Vagina (tissue), 2 donors: ENCODE measurements at regions not wholly inside any gene's neighbourhood (a gene's known extent, or its start where the extent isn't known, plus 50 kb on each side); places are given as distances from the start of the nearest gene placed in this dataset.

Source experiments
- DNase-seq, 2 donors: peaks; one replicate each; pipeline ENCODE4 v3.0.0-alpha.2; 2017; ENCODE audit errors: extremely low spot score in 2 of 2
- H3K27ac ChIP-seq: fragments of 200-600 bp; sonication (generic); one replicate; pipeline ENCODE4 v1.5.1; 2019
- H3K27me3 ChIP-seq: fragments of 200-600 bp; sonication (generic); one replicate; pipeline ENCODE4 v1.5.1; 2019
- H3K36me3 ChIP-seq, 2 donors: fragments of 200-600 bp; sonication (generic); one replicate each; pipeline ENCODE4 v1.5.1; 2017 to 2019
- H3K4me1 ChIP-seq: fragments of 200-600 bp; sonication (generic); one replicate; pipeline ENCODE4 v1.5.1; 2019
- H3K4me3 ChIP-seq, 2 donors: fragments of 200-600 bp; sonication (generic); 1 replicate in 1 of 2; 2 replicates in 1 of 2; pipeline ENCODE4 v1.5.1; 2016 to 2019
- H3K9me3 ChIP-seq: fragments of 200-600 bp; sonication (generic); one replicate; pipeline ENCODE4 v1.5.1; 2019
- CTCF ChIP-seq, 3 experiments: fragments of 450-650 bp in 2 of 3; fragments of 200-600 bp in 1 of 3; sonication (generic) in 1 of 3; IDR thresholded peaks; one replicate each; pipeline ENCODE4 v1.5.1; 2017 to 2019; ENCODE audit warnings: antibody characterized with exemption in 3 of 3, mild to moderate bottlenecking in 2 of 3, moderate library complexity in 2 of 3
- POLR2A ChIP-seq, 2 donors: fragments of 450-650 bp; IDR thresholded peaks; one replicate each; pipeline ENCODE4 v1.6.1; 2017; ENCODE audit warnings: antibody characterized with exemption in 2 of 2, mild to moderate bottlenecking in 2 of 2, moderate library complexity in 2 of 2
- POLR2AphosphoS5 ChIP-seq, 2 donors: sonication (generic); formaldehyde crosslinking; IDR thresholded peaks; one replicate each; pipeline ENCODE4 v1.9.0; 2017; ENCODE audit warnings: antibody characterized with exemption in 2 of 2, mild to moderate bottlenecking in 2 of 2, low read depth in 1 of 2; ENCODE audit not compliant: insufficient read depth in 1 of 2
- intact Hi-C: fragments of 100-400 bp; cut with DNase I; formaldehyde crosslinking; loops from one replicate; pipeline ENCODE4 v1.15.1; 2023

GRCh38 chr1:30388386-30388785 is 335.0 kb downstream of the MATN1 start:
- DNase-seq = no peak
- peaks cover 3% of the 10 kb centered on the region for H3K27me3 ChIP-seq
- H3K4me3 ChIP-seq = no peak overlapping the region
- H3K36me3 ChIP-seq = no peaks in the 10 kb centered on the region
- H3K27ac ChIP-seq = no peak overlapping the region
- H3K4me1 ChIP-seq = no peaks in the 10 kb centered on the region
- intact Hi-C loops = no loop called here
- no peaks in the 10 kb centered on the region for H3K9me3 ChIP-seq
- TF ChIP-seq POLR2AphosphoS5 (IDR thresholded peaks at IDR 0.05; ENCODE audit: insufficient read depth in 1 of 2, low read depth in 1 of 2) = no peak
- TF ChIP-seq CTCF (IDR thresholded peaks at IDR 0.05) = no peak
- no peak for TF ChIP-seq POLR2A (IDR thresholded peaks at IDR 0.05)

- Histone ChIP-seq H3K4me3 (no peak overlapping the region), H3K27ac (no peak overlapping the region), H3K36me3 (no peaks in the 10 kb centered on the region), H3K9me3 (no peaks in the 10 kb centered on the region), H3K27me3 (peaks cover 3% of the 10 kb centered on the region), H3K4me1 (no peaks in the 10 kb centered on the region)
- no peak for DNase-seq
- intact Hi-C loops = no loop called here
- TF ChIP-seq CTCF (IDR thresholded peaks at IDR 0.05) (no peak), POLR2A (IDR thresholded peaks at IDR 0.05) (no peak), POLR2AphosphoS5 (IDR thresholded peaks at IDR 0.05; ENCODE audit: insufficient read depth in 1 of 2, low read depth in 1 of 2) (no peak)
Observed at GRCh38 chr1:30386156-30386926, 337.0 kb downstream of the MATN1 start.

- no peak for DNase-seq
- intact Hi-C loops = no loop called here
- Histone ChIP-seq H3K27ac (no peak overlapping the region), H3K9me3 (no peaks in the 10 kb centered on the region), H3K4me1 (no peaks in the 10 kb centered on the region), H3K4me3 (no peak overlapping the region), H3K27me3 (peaks cover 3% of the 10 kb centered on the region), H3K36me3 (no peaks in the 10 kb centered on the region)
- TF ChIP-seq CTCF (IDR thresholded peaks at IDR 0.05) = no peak
- no peak for TF ChIP-seq POLR2AphosphoS5 (IDR thresholded peaks at IDR 0.05; ENCODE audit: insufficient read depth in 1 of 2, low read depth in 1 of 2)
Observed at GRCh38 chr1:30385246-30385995, 338.0 kb downstream of the MATN1 start.

GRCh38 chr1:30384286-30385245 is 338.8 kb downstream of the MATN1 start:
- intact Hi-C loops = no loop called here
- no peaks in the 10 kb centered on the region for H3K27me3 ChIP-seq
- no peak for DNase-seq

More at GRCh38 chr1:30384286-30385245, 338.8 kb downstream of the MATN1 start:
- Histone ChIP-seq H3K4me1 (peaks cover 8% of the 10 kb centered on the region), H3K27ac (no peak overlapping the region), H3K9me3 (no peaks in the 10 kb centered on the region), H3K36me3 (no peaks in the 10 kb centered on the region), H3K4me3 (no peak overlapping the region)
- TF ChIP-seq CTCF (IDR thresholded peaks at IDR 0.05) = no peak
- no peak for TF ChIP-seq POLR2A (IDR thresholded peaks at IDR 0.05)
- TF ChIP-seq POLR2AphosphoS5 (IDR thresholded peaks at IDR 0.05; ENCODE audit: insufficient read depth in 1 of 2, low read depth in 1 of 2) = no peak
